ENCODE measurements at regions not wholly inside any gene's neighbourhood (a gene's known extent, or its start where the extent isn't known, plus 50 kb on each side); places are given as distances from the start of the nearest gene placed in this dataset.

DNA sequence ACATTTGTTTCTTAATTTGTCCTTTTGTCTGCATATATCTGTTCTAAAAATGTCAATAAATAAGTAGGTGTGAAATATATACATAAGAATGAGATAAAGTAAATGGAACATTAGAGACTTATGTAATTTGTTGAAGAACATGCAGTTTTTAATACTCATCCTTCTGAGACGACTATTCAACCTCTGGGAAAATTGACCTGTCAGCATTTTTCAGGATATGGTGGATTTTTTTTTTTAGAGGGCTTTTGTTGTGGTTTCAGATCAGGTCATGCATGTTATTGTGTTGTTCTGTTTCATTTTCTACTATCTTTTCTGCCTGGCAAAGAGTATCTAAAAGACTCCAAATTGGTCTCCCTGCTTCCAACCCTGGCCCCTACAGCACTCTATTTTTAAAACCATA is 97.3 kb downstream of the PCDH7 start:
- no peak for TF ChIP-seq EZH2 (IDR thresholded peaks at IDR 0.05; ENCODE audit: low read length, missing control alignments)
- TF ChIP-seq, protein P1, sequence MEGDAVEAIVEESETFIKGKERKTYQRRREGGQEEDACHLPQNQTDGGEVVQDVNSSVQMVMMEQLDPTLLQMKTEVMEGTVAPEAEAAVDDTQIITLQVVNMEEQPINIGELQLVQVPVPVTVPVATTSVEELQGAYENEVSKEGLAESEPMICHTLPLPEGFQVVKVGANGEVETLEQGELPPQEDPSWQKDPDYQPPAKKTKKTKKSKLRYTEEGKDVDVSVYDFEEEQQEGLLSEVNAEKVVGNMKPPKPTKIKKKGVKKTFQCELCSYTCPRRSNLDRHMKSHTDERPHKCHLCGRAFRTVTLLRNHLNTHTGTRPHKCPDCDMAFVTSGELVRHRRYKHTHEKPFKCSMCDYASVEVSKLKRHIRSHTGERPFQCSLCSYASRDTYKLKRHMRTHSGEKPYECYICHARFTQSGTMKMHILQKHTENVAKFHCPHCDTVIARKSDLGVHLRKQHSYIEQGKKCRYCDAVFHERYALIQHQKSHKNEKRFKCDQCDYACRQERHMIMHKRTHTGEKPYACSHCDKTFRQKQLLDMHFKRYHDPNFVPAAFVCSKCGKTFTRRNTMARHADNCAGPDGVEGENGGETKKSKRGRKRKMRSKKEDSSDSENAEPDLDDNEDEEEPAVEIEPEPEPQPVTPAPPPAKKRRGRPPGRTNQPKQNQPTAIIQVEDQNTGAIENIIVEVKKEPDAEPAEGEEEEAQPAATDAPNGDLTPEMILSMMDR (conservative IDR thresholded peaks at IDR 0.05 in 1 of 2, IDR thresholded peaks at IDR 0.05 in 1 of 2; ENCODE audit: low read depth in 1 of 2, low read length in 2 of 2): no peak

Measured in fibroblast of lung (primary cell).